Activated T-cell treated with anti-CD3 and anti-CD28 coated beads, Interleukin-2, amount 50 U/mL, for 4 hours (primary cell): ENCODE measurements at regions not wholly inside any gene's neighbourhood (a gene's known extent, or its start where the extent isn't known, plus 50 kb on each side); places are given as distances from the start of the nearest gene placed in this dataset.
"Not testable (repeated sequence)": the region's sequence is repeated elsewhere in the genome, so short reads cannot be mapped to it uniquely, and the experiment has no call there.

Experiments used
- ATAC-seq, 2 donors: fragments of 200-7000 bp; cut with Tn5 transposase; one replicate each; pipeline ENCODE4 v1.10.0; 2021
- DNase-seq: peaks from one replicate; pipeline ENCODE4 v3.0.0-alpha.2; 2020
- H3K27me3 Mint-ChIP-seq: one replicate; pipeline ENCODE4 v1.8.0; 2021; ENCODE audit warnings: low read depth, mixed read lengths
- H3K36me3 Mint-ChIP-seq: one replicate; pipeline ENCODE4 v1.8.0; 2022; ENCODE audit warnings: mixed read lengths; ENCODE audit not compliant: insufficient read depth
- H3K4me1 Mint-ChIP-seq: one replicate; pipeline ENCODE4 v1.8.0; 2021; ENCODE audit warnings: low read depth, mixed read lengths
- H3K4me3 Mint-ChIP-seq: one replicate; pipeline ENCODE4 v1.8.0; 2021; ENCODE audit warnings: mild to moderate bottlenecking, moderate library complexity, mixed read lengths
- H3K9me3 Mint-ChIP-seq: one replicate; pipeline ENCODE4 v1.8.0; 2021; ENCODE audit warnings: mixed read lengths

- ATAC-seq: no peak
- no peak for DNase-seq
- Mint-ChIP-seq H3K9me3 (no peaks in the 10 kb centered on the region), H3K27me3 (peaks cover 3% of the 10 kb centered on the region), H3K4me1 (no peaks in the 10 kb centered on the region), H3K4me3 (no peak overlapping the region), H3K36me3 (no peaks in the 10 kb centered on the region)
Measured at GRCh38 chr2:7377916-7378569, 460.8 kb downstream of the RNF144A start.

- H3K27me3 Mint-ChIP-seq: peaks cover 3% of the 10 kb centered on the region
- DNase-seq: no peak
- ATAC-seq: no peak
Measured at GRCh38 chr2:7378591-7378990, 461.4 kb downstream of the RNF144A start.

GRCh38 chr2:7379799-7380198, 462.6 kb downstream of the RNF144A start:
- no peak for ATAC-seq
- H3K27me3 Mint-ChIP-seq: peaks cover 5% of the 10 kb centered on the region
- DNase-seq: no peak
- no peak overlapping the region for H3K4me3 Mint-ChIP-seq
- no peaks in the 10 kb centered on the region for H3K9me3 Mint-ChIP-seq
- no peaks in the 10 kb centered on the region for H3K4me1 Mint-ChIP-seq
- H3K36me3 Mint-ChIP-seq: no peaks in the 10 kb centered on the region

More at GRCh38 chr2:7378591-7378990, 461.4 kb downstream of the RNF144A start:
- no peaks in the 10 kb centered on the region for H3K4me1 Mint-ChIP-seq
- H3K36me3 Mint-ChIP-seq: no peaks in the 10 kb centered on the region
- no peaks in the 10 kb centered on the region for H3K9me3 Mint-ChIP-seq
- no peak overlapping the region for H3K4me3 Mint-ChIP-seq

GRCh38 chr2:7384773-7385349, 467.6 kb downstream of the RNF144A start:
- DNase-seq (no peak), ATAC-seq (no peak)
- peaks cover 2% of the 10 kb centered on the region for H3K27me3 Mint-ChIP-seq
- H3K36me3 Mint-ChIP-seq: no peaks in the 10 kb centered on the region
- no peaks in the 10 kb centered on the region for H3K9me3 Mint-ChIP-seq
- H3K4me1 Mint-ChIP-seq: no peaks in the 10 kb centered on the region
- no peak overlapping the region for H3K4me3 Mint-ChIP-seq

GRCh38 chr2:7390311-7390710, 473.1 kb downstream of the RNF144A start:
- H3K4me3 Mint-ChIP-seq, H3K9me3 Mint-ChIP-seq, ATAC-seq: not testable (repeated sequence)

GRCh38 chr2:7392076-7392787, 475.0 kb downstream of the RNF144A start:
- Mint-ChIP-seq H3K36me3 (no peaks in the 10 kb centered on the region), H3K4me1 (no peaks in the 10 kb centered on the region), H3K9me3 (no peaks in the 10 kb centered on the region), H3K4me3 (no peak overlapping the region), H3K27me3 (peaks cover 3% of the 10 kb centered on the region)
- ATAC-seq (no peak), DNase-seq (no peak)

More at GRCh38 chr2:7390311-7390710, 473.1 kb downstream of the RNF144A start:
- not testable (repeated sequence) for H3K27me3 Mint-ChIP-seq, H3K36me3 Mint-ChIP-seq, H3K4me1 Mint-ChIP-seq, DNase-seq

GRCh38 chr2:7394195-7394594, 477.0 kb downstream of the RNF144A start:
- DNase-seq (no peak), ATAC-seq (no peak)
- no peaks in the 10 kb centered on the region for H3K9me3 Mint-ChIP-seq
- H3K36me3 Mint-ChIP-seq: no peaks in the 10 kb centered on the region
- H3K27me3 Mint-ChIP-seq: peaks cover 3% of the 10 kb centered on the region
- H3K4me3 Mint-ChIP-seq: no peak overlapping the region
- no peaks in the 10 kb centered on the region for H3K4me1 Mint-ChIP-seq

GRCh38 chr2:7400628-7401027, 483.4 kb downstream of the RNF144A start:
- H3K9me3 Mint-ChIP-seq: no peaks in the 10 kb centered on the region
- H3K4me3 Mint-ChIP-seq: no peak overlapping the region
- no peaks in the 10 kb centered on the region for H3K36me3 Mint-ChIP-seq
- peaks cover 14% of the 10 kb centered on the region for H3K4me1 Mint-ChIP-seq
- peaks cover 17% of the 10 kb centered on the region for H3K27me3 Mint-ChIP-seq
- ATAC-seq (no peak), DNase-seq (no peak)

- Mint-ChIP-seq H3K36me3 (no peaks in the 10 kb centered on the region), H3K4me1 (peaks cover 14% of the 10 kb centered on the region), H3K27me3 (peaks cover 17% of the 10 kb centered on the region), H3K4me3 (no peak overlapping the region), H3K9me3 (no peaks in the 10 kb centered on the region)
- no peak for DNase-seq
- no peak for ATAC-seq
Measured at GRCh38 chr2:7403092-7403775, 486.0 kb downstream of the RNF144A start.

GRCh38 chr2:7405861-7406715, 488.9 kb downstream of the RNF144A start:
- Mint-ChIP-seq H3K27me3 (peaks cover 14% of the 10 kb centered on the region), H3K36me3 (no peaks in the 10 kb centered on the region), H3K4me1 (peaks cover 14% of the 10 kb centered on the region), H3K4me3 (no peak overlapping the region), H3K9me3 (no peaks in the 10 kb centered on the region)
- ATAC-seq (no peak), DNase-seq (no peak)

- ATAC-seq (no peak), DNase-seq (no peak)
- H3K27me3 Mint-ChIP-seq: peaks cover 10% of the 10 kb centered on the region
- H3K36me3 Mint-ChIP-seq: no peaks in the 10 kb centered on the region
- H3K4me1 Mint-ChIP-seq: peaks cover 14% of the 10 kb centered on the region
- no peaks in the 10 kb centered on the region for H3K9me3 Mint-ChIP-seq
- no peak overlapping the region for H3K4me3 Mint-ChIP-seq
Measured at GRCh38 chr2:7407001-7407400, 489.8 kb downstream of the RNF144A start.

GRCh38 chr2:7407906-7408680, 490.9 kb downstream of the RNF144A start:
- Mint-ChIP-seq H3K36me3 (no peaks in the 10 kb centered on the region), H3K27me3 (peaks cover 3% of the 10 kb centered on the region), H3K9me3 (no peaks in the 10 kb centered on the region), H3K4me1 (peaks cover 7% of the 10 kb centered on the region), H3K4me3 (no peak overlapping the region)
- ATAC-seq: no peak
- DNase-seq: no peak

- Mint-ChIP-seq H3K4me1 (no peaks in the 10 kb centered on the region), H3K36me3 (no peaks in the 10 kb centered on the region), H3K27me3 (no peaks in the 10 kb centered on the region), H3K9me3 (no peaks in the 10 kb centered on the region), H3K4me3 (no peak overlapping the region)
- ATAC-seq: no peak
- DNase-seq: no peak
Measured at GRCh38 chr2:7411691-7412090, 494.5 kb downstream of the RNF144A start.
